Left colon (tissue), 2 donors: ENCODE measurements at regions not wholly inside any gene's neighbourhood (a gene's known extent, or its start where the extent isn't known, plus 50 kb on each side); places are given as distances from the start of the nearest gene placed in this dataset.

Experiments used
- ATAC-seq: fragments of 200-7000 bp; cut with Tn5 transposase; one replicate; pipeline ENCODE4 v1.9.1; 2020; ENCODE audit warnings: mild to moderate bottlenecking, moderate library complexity
- DNase-seq, 2 donors: peaks; one replicate each; pipeline ENCODE4 v3.0.0-alpha.2; 2020
- intact Hi-C, 2 donors: fragments of 100-400 bp; cut with DNase I in 1 of 2; cut with micrococcal nuclease in 1 of 2; formaldehyde crosslinking; loops; one replicate each; pipeline versions ENCODE4 v1.11.2 to v1.14.0; 2022; cut with DNase I, micrococcal nuclease
- donor health status: DM: no; HTN: no; CAD: no.
- donor health status: DM: yes; HTN: yes; CAD: no.

- DNase-seq (no peak), ATAC-seq (no peak)
- intact Hi-C loops = no loop called here
These were observed 231.2 kb downstream of the ATP23 start for GRCh38 chr12:58172433-58173073.

DNA sequence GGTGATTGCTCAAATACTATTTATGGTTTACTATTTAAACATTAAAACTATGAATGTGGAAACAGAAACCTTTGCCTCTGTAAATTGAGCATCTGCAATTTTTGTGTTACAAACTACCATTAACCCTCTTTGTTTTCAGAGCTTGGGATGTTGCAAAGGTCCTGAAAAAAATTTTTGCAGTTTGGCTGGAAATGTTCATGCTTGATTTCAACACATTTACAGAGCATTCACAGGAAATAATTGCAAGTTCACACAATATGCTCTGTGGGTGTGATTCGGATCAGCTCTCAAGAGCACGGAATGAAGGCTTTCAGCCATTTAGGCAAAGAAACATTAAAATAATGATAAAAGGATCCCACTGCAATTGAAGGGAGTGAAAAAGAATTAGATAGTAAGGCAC lies 232.9 kb downstream of the ATP23 start:
- no peak for ATAC-seq
- no peak for DNase-seq
- intact Hi-C loops = no loop called here

DNA sequence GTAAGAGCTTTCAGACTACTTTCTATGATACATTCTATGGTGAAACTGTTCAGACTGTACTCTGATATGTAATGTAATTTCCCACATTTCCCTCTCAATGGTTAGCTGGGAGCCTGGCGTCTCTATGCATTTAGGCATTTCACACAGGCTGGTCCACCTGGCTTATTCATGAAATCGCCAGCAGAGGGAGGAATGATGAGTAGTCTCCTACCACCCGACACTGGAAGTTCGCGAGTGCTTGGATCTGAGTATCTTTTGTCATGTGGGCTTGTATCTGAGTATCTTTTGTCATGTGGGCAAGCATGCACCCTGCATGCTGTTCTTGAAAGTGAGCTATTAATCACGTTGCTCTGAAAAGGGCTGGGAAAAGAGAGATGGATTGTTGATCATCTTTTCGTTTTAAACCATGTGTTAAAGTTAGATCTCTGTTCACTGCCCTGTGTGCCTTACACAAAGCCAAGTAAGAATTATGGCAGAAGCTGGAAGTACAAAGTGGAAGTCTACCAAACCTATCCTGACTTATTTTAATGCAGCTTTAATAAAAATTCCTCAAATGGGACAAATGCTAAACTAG lies 235.0 kb downstream of the ATP23 start:
- intact Hi-C loops = no loop called here
- peak; percentile 68 for ATAC-seq

DNA sequence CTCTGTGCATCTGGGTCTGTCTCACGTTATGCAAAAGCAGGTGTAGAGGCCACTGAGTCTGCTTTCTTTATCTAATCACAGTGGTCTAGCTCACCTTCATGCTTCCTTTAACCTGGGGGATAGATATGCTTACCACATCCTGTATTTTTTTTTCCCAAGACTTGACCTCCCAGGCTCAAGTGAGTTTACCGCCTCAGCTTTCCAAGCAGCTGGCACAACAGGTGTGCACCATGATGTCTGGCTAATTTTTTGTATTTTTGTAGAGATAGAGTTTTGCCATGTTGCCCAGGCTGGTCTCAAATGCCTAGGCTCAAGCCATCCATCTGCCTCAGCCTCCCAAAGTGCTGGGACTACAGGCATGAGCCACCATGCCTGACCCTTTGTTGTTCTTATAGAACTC lies 236.0 kb downstream of the ATP23 start:
- intact Hi-C loops = no loop called here
- ATAC-seq = no peak
- DNase-seq = no peak

More for the DNA sequence above, 235.0 kb downstream of the ATP23 start:
- DNase-seq = peak in 1 of 2 donors; percentile 59

GRCh38 chr12:58184212-58184611 lies 242.8 kb downstream of the ATP23 start:
- intact Hi-C loops = no loop called here
- DNase-seq (no peak), ATAC-seq (no peak)

DNA sequence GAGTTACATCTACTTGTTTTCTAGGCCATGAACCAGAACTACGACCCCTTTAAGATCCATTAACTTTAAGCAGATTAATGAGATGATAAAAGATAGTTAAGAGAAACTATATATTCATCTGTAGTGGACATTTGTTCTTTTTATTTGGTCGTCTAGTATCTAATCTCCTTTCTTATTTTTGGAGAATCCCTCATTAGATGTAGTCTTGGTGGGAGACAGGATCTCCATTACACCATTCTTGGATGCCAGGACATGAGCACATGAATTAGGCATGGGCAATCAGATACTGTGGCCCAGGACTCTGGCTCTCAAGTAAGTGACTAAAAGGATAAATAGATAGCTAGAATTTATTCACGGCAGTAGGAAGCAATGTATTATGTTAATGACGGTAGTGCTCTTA lies 245.0 kb downstream of the ATP23 start:
- DNase-seq (no peak), ATAC-seq (no peak)
- intact Hi-C loops = no loop called here

- DNase-seq (no peak), ATAC-seq (no peak)
- intact Hi-C loops = no loop called here
These were observed 245.5 kb downstream of the ATP23 start for GRCh38 chr12:58186914-58187313.

GRCh38 chr12:58189030-58189429 lies 247.7 kb downstream of the ATP23 start:
- ATAC-seq (no peak), DNase-seq (no peak)
- intact Hi-C loops = no loop called here

DNA sequence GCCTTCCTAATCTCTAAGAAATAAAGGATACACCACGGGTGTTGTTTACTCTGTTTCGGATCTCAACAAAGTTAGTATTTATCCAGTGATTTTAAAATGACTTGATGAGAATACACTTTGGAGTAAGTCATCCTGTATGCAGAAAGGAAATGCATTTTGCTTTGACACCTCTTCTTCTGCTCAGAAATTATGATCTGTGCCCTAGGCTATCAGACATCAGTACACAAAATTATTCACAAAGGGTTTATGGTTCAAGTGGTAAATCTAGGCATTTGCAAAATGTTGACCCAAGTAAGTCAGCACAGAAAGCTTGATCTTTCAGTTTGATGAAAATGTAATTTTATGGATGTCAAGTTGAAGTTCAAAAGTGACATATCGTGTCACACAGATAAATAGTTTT lies 248.5 kb downstream of the ATP23 start:
- intact Hi-C loops = no loop called here
- ATAC-seq (no peak), DNase-seq (no peak)

DNA sequence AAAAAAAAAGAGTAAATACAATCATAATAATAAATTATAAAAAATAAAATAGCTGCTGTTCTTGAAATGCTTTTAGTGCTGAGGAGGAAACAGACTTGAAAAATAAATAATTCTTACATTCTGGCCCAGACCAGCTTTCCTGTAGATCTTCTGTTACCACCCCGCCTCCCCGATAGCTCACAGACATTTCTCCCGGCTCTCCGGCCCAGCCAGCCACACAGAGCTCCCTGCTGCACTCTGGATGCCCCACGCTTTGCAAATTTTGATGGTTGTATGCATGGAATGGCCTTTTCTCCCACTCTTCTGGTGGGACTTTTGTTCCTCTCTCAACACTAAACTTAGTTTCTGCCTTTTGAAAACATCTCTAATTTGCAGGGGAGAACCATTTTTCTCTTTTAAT lies 249.3 kb downstream of the ATP23 start:
- DNase-seq (no peak), ATAC-seq (no peak)
- intact Hi-C loops = no loop called here

GRCh38 chr12:58196971-58197370 lies 255.6 kb downstream of the ATP23 start:
- DNase-seq (no peak), ATAC-seq (no peak)
- intact Hi-C loops = no loop called here

DNA sequence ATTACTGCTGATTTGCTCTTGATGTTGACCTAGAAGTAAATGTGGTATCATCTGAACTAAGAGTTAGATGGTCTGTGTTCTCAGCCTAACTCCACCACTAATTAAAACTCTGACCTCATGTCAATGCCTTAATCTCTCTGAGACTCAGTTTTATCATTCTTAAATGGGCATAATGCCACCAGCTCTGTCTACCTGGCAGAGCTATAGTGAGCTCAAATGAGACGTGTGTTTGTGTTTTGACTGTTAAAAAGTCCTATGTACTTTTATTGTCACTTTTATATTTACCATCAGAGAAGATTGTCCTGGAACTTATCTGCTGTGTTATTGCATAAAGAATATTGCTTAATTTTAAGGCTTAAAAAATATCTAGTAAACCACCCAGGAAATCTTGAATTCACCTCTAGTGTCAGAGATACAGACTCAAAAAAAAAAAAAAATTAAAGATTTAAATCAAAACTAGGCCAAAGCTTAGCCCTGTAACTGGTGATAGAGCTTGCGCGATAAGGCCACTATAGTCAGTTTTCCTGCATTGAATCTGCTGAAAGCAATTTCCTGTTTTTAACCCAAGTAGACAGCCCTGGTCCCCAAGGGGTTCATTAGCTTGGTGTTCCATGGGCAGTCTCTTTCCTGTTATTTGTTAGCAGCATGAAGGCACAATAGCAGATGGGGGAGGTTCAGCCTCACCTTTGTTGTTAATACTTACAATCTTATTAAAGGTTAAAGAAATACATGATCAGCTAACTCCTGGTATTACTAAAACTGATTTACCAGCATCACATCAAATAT lies 261.8 kb downstream of the ATP23 start:
- DNase-seq = no peak
- ATAC-seq = no peak
- intact Hi-C loops = no loop called here

DNA sequence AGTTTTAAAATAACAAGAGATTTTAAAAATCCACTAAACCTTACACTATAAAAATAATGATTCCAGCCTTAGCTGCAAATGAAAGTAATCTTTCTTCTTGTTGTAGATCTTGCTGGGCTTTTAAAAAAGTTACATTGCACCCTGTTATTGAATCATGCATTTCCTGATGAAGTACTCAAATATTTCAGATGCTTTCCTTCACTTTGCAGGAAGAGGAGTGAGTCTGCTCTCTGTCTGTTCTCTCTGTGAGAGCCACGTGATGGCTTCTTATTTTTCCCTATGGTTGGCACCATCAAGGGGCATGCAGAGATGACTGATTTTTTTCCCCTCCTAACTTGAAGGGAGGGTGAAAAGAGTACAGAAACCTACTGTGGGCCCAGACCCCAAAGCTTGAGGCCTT lies 262.7 kb downstream of the ATP23 start:
- no peak for ATAC-seq
- intact Hi-C loops = no loop called here
- DNase-seq = no peak

DNA sequence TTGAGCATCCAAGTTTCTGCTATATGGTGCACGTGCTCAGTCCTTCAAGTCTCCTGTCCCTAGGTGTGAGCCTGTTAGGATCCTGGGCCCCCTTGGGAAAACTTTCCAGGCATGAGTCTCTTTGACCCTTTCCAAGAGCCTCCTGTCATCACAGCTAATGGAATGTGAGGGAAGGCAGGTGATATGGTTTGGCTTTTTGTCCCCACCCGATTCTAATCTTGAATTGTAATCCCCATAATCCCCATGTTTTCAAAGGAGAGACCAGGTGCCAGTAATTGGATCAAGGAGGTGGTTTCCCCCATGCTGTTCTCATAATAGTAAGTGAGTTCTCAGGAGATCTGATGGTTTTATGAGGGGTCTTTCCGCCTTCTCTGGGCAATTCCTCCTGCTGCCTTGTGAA lies 265.5 kb downstream of the ATP23 start:
- no peak for ATAC-seq
- intact Hi-C loops = no loop called here
- DNase-seq = no peak

DNA sequence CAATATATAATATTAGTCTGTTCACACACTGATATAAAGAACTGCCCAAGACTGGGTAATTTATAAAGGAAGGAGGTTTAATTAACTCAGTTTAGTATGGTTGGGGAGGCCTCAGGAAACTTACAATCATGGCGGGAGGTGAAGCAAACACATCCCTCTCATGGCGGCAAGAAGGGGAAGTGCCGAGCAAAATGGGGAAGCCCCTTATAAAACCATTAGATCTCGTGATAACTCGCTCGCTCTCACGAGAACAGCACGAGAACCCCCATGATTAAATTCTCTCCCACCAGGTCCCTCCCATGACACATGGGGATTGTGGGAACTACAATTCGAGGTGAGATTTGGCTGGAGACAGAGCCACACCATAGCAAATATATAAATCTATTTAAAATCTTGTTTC lies 269.8 kb downstream of the ATP23 start:
- no peak for ATAC-seq
- intact Hi-C loops = no loop called here
- DNase-seq = no peak

GRCh38 chr12:58217130-58217529 lies 275.8 kb downstream of the ATP23 start:
- intact Hi-C loops = no loop called here
- ATAC-seq (no peak), DNase-seq (no peak)

DNA sequence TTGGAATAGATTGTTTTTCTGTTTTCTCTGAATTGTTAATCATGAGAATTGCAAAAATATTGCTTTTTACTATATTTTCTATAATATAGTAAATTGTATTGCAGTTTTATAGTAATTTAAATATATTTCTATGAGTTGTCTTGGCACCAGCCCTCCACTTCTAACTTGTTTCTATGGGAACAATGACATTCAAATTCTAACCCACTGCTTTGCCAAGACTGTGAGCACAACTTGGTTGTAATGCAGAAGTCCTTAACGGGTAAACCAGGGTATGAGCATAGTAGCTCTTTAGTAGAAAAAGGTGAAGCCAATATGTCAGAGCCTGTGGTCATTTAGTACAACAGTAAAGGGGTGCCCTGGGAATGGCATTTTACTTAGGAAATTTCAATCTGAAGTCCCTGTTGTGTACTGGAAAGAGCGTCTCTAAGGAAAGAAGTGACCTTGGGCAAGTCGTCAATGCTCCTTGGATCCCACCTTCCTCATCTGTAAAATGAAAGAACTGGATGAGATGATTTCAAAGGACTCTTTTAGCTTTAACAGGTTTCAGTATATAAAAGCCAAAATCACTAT lies 283.3 kb downstream of the ATP23 start:
- DNase-seq (no peak), ATAC-seq (no peak)
- intact Hi-C loops = no loop called here

DNA sequence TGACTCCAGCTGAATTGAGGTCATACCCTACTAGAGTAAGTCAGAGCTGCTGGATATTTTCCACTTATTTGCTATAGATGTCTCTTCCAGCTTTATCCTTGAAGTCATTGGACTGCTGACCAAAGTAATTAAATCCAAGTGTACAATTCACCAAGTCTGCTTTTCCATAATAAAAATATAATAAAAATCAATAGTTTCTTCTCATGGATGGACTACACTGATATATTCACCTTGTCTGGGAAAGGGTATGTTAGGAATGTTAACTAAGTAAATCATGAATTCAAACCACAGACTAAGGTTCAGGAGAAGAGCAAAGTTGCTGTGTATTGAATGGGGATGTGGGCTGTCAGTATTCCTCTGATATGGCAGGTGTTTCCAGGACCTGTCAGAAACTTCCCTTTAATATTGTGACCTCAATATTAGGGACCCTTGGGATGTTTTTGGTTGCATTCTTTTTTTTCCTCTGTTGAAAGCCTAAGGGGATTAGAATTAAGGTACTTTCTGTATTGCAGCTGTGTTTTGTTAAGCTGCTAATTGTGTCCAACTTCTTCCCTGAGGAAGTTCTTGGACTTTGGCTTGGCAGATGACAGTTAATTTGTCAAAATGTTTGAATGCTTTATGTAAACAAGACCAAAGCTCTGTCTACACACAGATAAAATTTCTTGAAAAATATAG lies 284.0 kb downstream of the ATP23 start:
- no peak for DNase-seq
- ATAC-seq = no peak
- intact Hi-C loops = no loop called here

DNA sequence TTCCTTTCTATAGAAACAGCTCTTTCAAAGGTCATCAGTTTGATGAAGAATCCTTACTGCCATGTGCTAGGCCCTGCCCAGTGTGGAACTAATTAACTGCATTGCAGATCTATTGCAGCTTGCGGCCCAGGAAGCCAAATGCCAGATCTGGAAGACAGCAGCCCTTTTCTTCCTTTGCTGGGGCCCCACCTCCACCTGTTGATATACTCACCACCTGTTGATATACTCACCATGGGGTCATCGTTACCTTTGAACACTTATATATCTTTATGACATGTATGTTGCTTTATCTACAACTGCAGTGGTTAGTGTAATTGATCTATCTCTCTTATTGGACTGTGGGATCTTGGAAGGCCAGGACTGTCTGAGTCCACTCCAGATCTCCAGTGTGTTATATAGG lies 292.5 kb downstream of the ATP23 start:
- peak; percentile 26 to 28 for DNase-seq
- intact Hi-C loops = no loop called here
- peak; percentile 98 for ATAC-seq

DNA sequence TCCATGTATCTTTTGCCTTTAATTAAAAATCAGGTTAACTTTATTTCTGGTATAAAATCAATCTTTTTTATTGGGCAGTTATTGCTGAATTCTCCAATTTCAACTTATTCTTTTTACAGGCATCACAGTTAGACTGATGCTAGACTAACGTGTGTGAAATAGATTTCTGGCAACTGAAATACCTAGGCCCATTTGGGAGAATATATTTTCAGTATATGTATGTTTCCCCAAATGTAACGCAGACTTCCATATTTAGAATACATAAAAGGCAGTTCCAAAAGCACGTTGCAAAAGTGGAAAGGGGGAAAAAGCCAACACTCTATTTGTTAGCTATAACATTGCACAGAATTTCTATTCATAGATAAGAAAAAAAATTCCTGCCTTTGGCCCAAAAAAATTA lies 297.0 kb downstream of the ATP23 start:
- ATAC-seq (no peak), DNase-seq (no peak)
- intact Hi-C loops = no loop called here
